GM23248 (cell line): ENCODE measurements at regions not wholly inside any gene's neighbourhood (a gene's known extent, or its start where the extent isn't known, plus 50 kb on each side); places are given as distances from the start of the nearest gene placed in this dataset.

Experiments
- EZH2 ChIP-seq: fragments of 200-600 bp; sonication (generic); IDR thresholded peaks from 2 replicates; pipeline ENCODE4 v1.6.1; 2018; ENCODE audit warnings: antibody characterized with exemption, mild to moderate bottlenecking; ENCODE audit not compliant: insufficient read depth, poor library complexity, severe bottlenecking
- EZH2phosphoT487 ChIP-seq: fragments of 200-600 bp; sonication (generic); IDR thresholded peaks from 2 replicates; pipeline ENCODE4 v1.6.1; 2018; ENCODE audit warnings: antibody characterized with exemption, moderate library complexity, mild to moderate bottlenecking, low read depth; ENCODE audit not compliant: insufficient read depth

DNA sequence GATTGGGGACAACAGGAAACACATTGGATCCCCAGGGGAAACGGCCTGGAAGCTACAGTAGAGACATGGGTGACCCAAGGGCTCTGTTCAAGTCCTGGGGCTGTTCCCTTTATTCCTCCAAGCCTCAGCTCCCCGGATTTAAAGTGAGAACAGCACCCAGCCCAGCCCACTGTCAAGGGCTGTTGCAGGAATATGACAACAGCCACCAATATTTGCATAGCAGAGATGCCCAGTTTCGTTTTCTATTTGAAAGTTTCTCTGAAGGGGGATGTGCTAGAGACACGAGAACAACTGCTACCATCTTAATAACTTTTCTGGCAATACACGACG, 81.1 kb upstream of the WNT7B start:
- TF ChIP-seq EZH2 (no peak), EZH2phosphoT487 (no peak)
